Natural killer cell (primary cell): ENCODE measurements at regions not wholly inside any gene's neighbourhood (a gene's known extent, or its start where the extent isn't known, plus 50 kb on each side); places are given as distances from the start of the nearest gene placed in this dataset.

ENCODE experiments used
- ATAC-seq, 3 donors: fragments of 150-1000 bp in 2 of 3; fragments of 200-7000 bp in 1 of 3; cut with Tn5 transposase; 1 replicate in 1 of 3; 2 replicates in 2 of 3; pipeline ENCODE4 v1.10.0; 2021; ENCODE audit warnings: mild to moderate bottlenecking in 2 of 3, moderate library complexity in 2 of 3
- DNase-seq, 2 donors: peaks; one replicate each; pipeline versions ENCODE4 v3.0.0 to v3.0.0-alpha.2; 2013 to 2021; ENCODE audit warnings: mixed read lengths in 1 of 2
- H3K27ac ChIP-seq: one replicate; pipeline ENCODE4 v1.5.1; 2013; ENCODE audit warnings: mild to moderate bottlenecking, low read length
- H3K27me3 ChIP-seq: one replicate; pipeline ENCODE4 v1.6.1; 2013; ENCODE audit warnings: low read length; ENCODE audit not compliant: control insufficient read depth, insufficient read depth
- H3K36me3 ChIP-seq: one replicate; pipeline ENCODE4 v1.6.1; 2013; ENCODE audit warnings: low read length; ENCODE audit not compliant: control insufficient read depth, insufficient read depth
- H3K4me1 ChIP-seq: one replicate; pipeline ENCODE4 v1.6.1; 2013; ENCODE audit warnings: low read length; ENCODE audit not compliant: control insufficient read depth, insufficient read depth
- H3K4me3 ChIP-seq: one replicate; pipeline ENCODE4 v1.5.1; 2013; ENCODE audit warnings: low read length
- H3K9me3 ChIP-seq: one replicate; pipeline ENCODE4 v1.6.1; 2013; ENCODE audit warnings: low read length; ENCODE audit not compliant: control insufficient read depth, insufficient read depth
- H3K27ac Mint-ChIP-seq, 2 donors: one replicate each; pipeline ENCODE4 v1.8.0; 2022; ENCODE audit warnings: mild to moderate bottlenecking in 2 of 2, mixed read lengths in 2 of 2, moderate library complexity in 1 of 2
- H3K27me3 Mint-ChIP-seq, 2 donors: one replicate each; pipeline ENCODE4 v1.8.0; 2022; ENCODE audit warnings: low read depth in 2 of 2, mixed read lengths in 2 of 2
- H3K36me3 Mint-ChIP-seq: one replicate; pipeline ENCODE4 v1.8.0; 2022; ENCODE audit warnings: mixed read lengths
- H3K4me1 Mint-ChIP-seq, 2 donors: one replicate each; pipeline ENCODE4 v1.8.0; 2022; ENCODE audit warnings: mixed read lengths in 2 of 2
- H3K4me3 Mint-ChIP-seq: one replicate; pipeline ENCODE4 v1.8.0; 2022; ENCODE audit warnings: mild to moderate bottlenecking, moderate library complexity, mixed read lengths
- H3K9me3 Mint-ChIP-seq, 2 donors: one replicate each; pipeline ENCODE4 v1.8.0; 2022; ENCODE audit warnings: mixed read lengths in 2 of 2
- WGBS: methylation state at CpG from one replicate; pipeline ENCODE4 v1.1.7; 2013; ENCODE audit warnings: missing lambda C conversion rate; ENCODE audit not compliant: insufficient coverage; 5-methylcytosine and 5-hydroxymethylcytosine counted together
- intact Hi-C: fragments of 100-400 bp; cut with micrococcal nuclease; formaldehyde crosslinking; loops from one replicate; pipeline ENCODE4 v1.14.2; 2022
- TF ChIP-seq, protein P1 (sequence below): fragments of 200-600 bp; IDR thresholded peaks from one replicate; pipeline ENCODE4 v1.8.0; 2022; ENCODE audit warnings: antibody characterized with exemption

DNA sequence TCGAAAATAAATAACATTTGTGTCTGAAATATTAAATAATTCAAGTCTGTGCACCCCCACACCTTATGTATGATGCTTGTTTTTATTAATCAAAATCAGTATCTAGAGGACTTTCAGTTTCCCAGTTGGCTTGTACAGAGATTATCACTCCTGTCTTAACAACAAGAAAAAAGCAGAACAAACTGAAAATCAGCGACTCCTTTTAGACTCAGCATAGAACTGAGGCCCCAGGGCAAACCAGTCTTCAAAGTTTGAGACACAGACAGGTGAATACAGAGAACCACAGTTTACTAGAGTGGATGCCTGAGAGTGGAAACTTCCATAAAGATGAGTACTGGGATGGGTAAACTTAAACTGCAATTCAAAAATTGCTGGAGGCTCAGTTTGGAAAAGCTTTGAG is 142.8 kb upstream of the KLF8 start:
- ATAC-seq, result no peak
- intact Hi-C loops, result loop anchor here (10.0 kb wide), 1 partner anchor 55 kb away; no protein-coding TSS in a partner anchor
- no peak for DNase-seq

DNA sequence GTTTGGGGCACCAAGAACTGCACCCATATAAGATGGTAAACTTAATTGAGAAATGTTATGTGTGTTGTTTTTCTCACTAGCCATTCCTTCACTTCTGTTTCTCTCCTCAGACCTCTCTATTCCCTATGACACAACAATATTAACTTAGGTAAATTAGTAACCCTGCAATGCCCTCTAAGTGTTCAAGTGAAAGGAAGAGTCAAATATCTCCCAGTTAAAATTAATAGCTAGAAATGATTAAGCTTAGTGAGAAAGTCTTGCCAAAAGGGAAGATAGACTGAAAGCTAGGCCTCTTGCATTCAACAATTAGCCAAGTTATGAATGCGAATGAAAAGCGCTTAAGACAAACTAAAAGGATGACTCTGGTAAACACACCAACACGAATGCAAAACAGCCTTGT is 132.9 kb upstream of the KLF8 start:
- no peaks in the 10 kb centered on the region for H3K27me3 ChIP-seq
- TF ChIP-seq, protein P1, sequence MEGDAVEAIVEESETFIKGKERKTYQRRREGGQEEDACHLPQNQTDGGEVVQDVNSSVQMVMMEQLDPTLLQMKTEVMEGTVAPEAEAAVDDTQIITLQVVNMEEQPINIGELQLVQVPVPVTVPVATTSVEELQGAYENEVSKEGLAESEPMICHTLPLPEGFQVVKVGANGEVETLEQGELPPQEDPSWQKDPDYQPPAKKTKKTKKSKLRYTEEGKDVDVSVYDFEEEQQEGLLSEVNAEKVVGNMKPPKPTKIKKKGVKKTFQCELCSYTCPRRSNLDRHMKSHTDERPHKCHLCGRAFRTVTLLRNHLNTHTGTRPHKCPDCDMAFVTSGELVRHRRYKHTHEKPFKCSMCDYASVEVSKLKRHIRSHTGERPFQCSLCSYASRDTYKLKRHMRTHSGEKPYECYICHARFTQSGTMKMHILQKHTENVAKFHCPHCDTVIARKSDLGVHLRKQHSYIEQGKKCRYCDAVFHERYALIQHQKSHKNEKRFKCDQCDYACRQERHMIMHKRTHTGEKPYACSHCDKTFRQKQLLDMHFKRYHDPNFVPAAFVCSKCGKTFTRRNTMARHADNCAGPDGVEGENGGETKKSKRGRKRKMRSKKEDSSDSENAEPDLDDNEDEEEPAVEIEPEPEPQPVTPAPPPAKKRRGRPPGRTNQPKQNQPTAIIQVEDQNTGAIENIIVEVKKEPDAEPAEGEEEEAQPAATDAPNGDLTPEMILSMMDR, result no peak
- H3K36me3 Mint-ChIP-seq, result peaks cover 6% of the 10 kb centered on the region
- no peaks in the 10 kb centered on the region for H3K9me3 ChIP-seq
- intact Hi-C loops, result no loop called here
- ATAC-seq (no peak), DNase-seq (no peak)
- no peak overlapping the region for H3K4me3 Mint-ChIP-seq
- H3K27ac Mint-ChIP-seq, result no peak overlapping the region
- H3K4me1 Mint-ChIP-seq, result no peaks in the 10 kb centered on the region
- H3K4me3 ChIP-seq, result no peak overlapping the region
- H3K27me3 Mint-ChIP-seq, result peaks cover 0 to 4% of the 10 kb centered on the region in 2 donors
- H3K36me3 ChIP-seq, result no peaks in the 10 kb centered on the region
- WGBS, result 100% methylated on average over 1 of the region's 3 CpGs
- no peaks in the 10 kb centered on the region for H3K4me1 ChIP-seq
- peaks cover 0 to 2% of the 10 kb centered on the region in 2 donors for H3K9me3 Mint-ChIP-seq
- H3K27ac ChIP-seq, result no peak overlapping the region

More for the DNA sequence above, 142.8 kb upstream of the KLF8 start:
- no peak overlapping the region for H3K27ac Mint-ChIP-seq
- WGBS, result 100% methylated on average over 1 of the region's 2 CpGs
- peaks cover 0 to 4% of the 10 kb centered on the region in 2 donors for H3K9me3 Mint-ChIP-seq
- TF ChIP-seq, protein P1, result no peak
- no peaks in the 10 kb centered on the region for H3K4me1 ChIP-seq
- H3K36me3 ChIP-seq, result no peaks in the 10 kb centered on the region
- H3K4me3 Mint-ChIP-seq, result no peak overlapping the region
- no peaks in the 10 kb centered on the region for H3K9me3 ChIP-seq
- no peaks in the 10 kb centered on the region for H3K4me1 Mint-ChIP-seq
- H3K27me3 ChIP-seq, result no peaks in the 10 kb centered on the region
- peaks cover 7% of the 10 kb centered on the region for H3K36me3 Mint-ChIP-seq
- peaks cover 0 to 17% of the 10 kb centered on the region in 2 donors for H3K27me3 Mint-ChIP-seq
- no peak overlapping the region for H3K27ac ChIP-seq
- no peak overlapping the region for H3K4me3 ChIP-seq

DNA sequence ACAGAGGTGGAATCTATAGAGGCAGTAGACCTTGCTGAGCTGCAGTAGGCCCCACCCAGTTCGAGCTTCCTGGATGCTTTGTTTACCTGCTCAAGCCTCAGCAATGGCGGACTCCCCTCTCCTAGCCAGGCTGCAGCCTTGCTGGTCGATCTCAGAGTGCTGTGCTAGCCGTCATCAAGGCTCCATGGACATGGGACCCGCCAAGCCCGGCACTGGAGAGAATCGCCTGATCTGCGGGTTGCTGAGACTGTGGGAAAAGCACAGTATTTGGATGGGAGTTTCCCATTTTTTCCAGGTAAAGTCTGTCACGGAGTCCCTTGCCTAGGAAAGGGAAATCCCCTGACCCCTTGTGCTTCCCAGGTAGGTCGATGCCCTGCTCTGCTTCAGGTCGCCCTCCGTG is 124.8 kb upstream of the KLF8 start:
- Histone ChIP-seq H3K36me3 (no peaks in the 10 kb centered on the region), H3K9me3 (no peaks in the 10 kb centered on the region), H3K27me3 (no peaks in the 10 kb centered on the region), H3K4me1 (no peaks in the 10 kb centered on the region), H3K4me3 (no peak overlapping the region), H3K27ac (no peak overlapping the region)
- H3K4me3 Mint-ChIP-seq, result no peak overlapping the region
- TF ChIP-seq, protein P1, result no peak
- DNase-seq (no peak), ATAC-seq (no peak)
- H3K4me1 Mint-ChIP-seq, result no peaks in the 10 kb centered on the region
- intact Hi-C loops, result no loop called here
- no peak overlapping the region for H3K27ac Mint-ChIP-seq
- peaks cover 5% of the 10 kb centered on the region for H3K36me3 Mint-ChIP-seq
- no peaks in the 10 kb centered on the region for H3K27me3 Mint-ChIP-seq
- WGBS, result 91% methylated on average over 12 of the region's 12 CpGs
- H3K9me3 Mint-ChIP-seq, result peaks cover 2 to 10% of the 10 kb centered on the region in 2 donors

DNA sequence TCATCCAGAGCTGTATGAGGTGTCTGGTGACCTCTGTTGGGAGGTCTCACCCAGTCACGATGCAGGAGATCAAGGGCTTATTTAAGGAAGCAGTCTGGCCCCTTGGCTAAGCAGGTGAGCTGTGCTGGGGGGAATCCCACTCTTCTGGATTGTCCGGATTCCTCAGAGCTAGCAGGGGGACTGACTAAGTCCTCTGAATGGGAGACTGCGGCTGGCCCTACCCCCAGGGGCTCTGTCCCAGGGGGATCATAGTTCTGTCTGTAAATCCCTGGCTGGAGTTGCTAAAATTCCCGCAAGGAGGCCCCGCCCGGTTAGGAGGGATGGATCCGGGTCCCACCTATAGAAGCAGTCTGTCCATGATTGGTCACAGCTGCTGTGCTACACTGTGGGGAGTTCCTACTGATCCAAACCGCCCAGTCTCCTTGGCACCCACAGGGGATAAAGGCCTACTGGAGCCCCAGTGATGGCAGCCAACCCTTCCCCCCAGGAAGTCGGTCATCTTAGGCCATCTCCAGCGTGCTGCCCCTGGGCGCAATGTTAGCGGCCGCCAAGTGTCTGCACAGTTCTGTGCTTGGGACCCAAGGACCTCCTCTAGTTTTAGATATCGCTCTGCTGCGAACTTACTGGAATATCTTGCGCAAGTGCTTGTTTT is 118.2 kb upstream of the KLF8 start:
- ATAC-seq (no peak), DNase-seq (no peak)
- Mint-ChIP-seq H3K27ac (no peak overlapping the region), H3K27me3 (no peaks in the 10 kb centered on the region), H3K9me3 (peaks cover 2 to 3% of the 10 kb centered on the region in 2 donors), H3K4me3 (no peak overlapping the region), H3K4me1 (no peaks in the 10 kb centered on the region), H3K36me3 (peaks cover 5% of the 10 kb centered on the region)
- intact Hi-C loops, result no loop called here
- H3K27me3 ChIP-seq, result no peaks in the 10 kb centered on the region
- no peak overlapping the region for H3K27ac ChIP-seq
- 95% methylated on average over 16 of the region's 16 CpGs for WGBS
- no peaks in the 10 kb centered on the region for H3K9me3 ChIP-seq
- TF ChIP-seq, protein P1, result no peak
- H3K4me3 ChIP-seq, result no peak overlapping the region
- H3K36me3 ChIP-seq, result no peaks in the 10 kb centered on the region
- no peaks in the 10 kb centered on the region for H3K4me1 ChIP-seq
